GM21423 (cell line): ENCODE measurements at regions not wholly inside any gene's neighbourhood (a gene's known extent, or its start where the extent isn't known, plus 50 kb on each side); places are given as distances from the start of the nearest gene placed in this dataset.

Experiments
- ATAC-seq: cut with Tn5 transposase; IDR thresholded peaks from one replicate; pipeline ENCODE4 v1.9.1; 2021; ENCODE audit warnings: mild to moderate bottlenecking, moderate library complexity; ENCODE audit not compliant: unreplicated experiment

GRCh38 chr5:2027790-2028189 lies 145.1 kb upstream of the IRX4 start:
- ATAC-seq: no peak

GRCh38 chr5:2024986-2025721 lies 142.4 kb upstream of the IRX4 start:
- no peak for ATAC-seq

GRCh38 chr5:2023196-2023595 lies 140.5 kb upstream of the IRX4 start:
- ATAC-seq: no peak

- ATAC-seq: no peak
Observed at GRCh38 chr5:2022436-2022835, 139.7 kb upstream of the IRX4 start.

- no peak for ATAC-seq
Observed at GRCh38 chr5:2021484-2022176, 138.9 kb upstream of the IRX4 start.

GRCh38 chr5:2020730-2021129 lies 138.0 kb upstream of the IRX4 start:
- ATAC-seq: no peak

- no peak for ATAC-seq
Observed at GRCh38 chr5:2019716-2020115, 137.0 kb upstream of the IRX4 start.

- ATAC-seq: no peak
Observed at GRCh38 chr5:2018390-2018724, 135.6 kb upstream of the IRX4 start.

GRCh38 chr5:2017540-2018389 lies 135.0 kb upstream of the IRX4 start:
- ATAC-seq: no peak

- ATAC-seq: no peak
Observed at GRCh38 chr5:2015961-2016360, 133.2 kb upstream of the IRX4 start.

- ATAC-seq: no peak
Observed at GRCh38 chr5:2015124-2015848, 132.6 kb upstream of the IRX4 start.

GRCh38 chr5:2014058-2014610 lies 131.4 kb upstream of the IRX4 start:
- no peak for ATAC-seq

- ATAC-seq: no peak
Observed at GRCh38 chr5:2013301-2014057, 130.8 kb upstream of the IRX4 start.

GRCh38 chr5:2012885-2013284 lies 130.2 kb upstream of the IRX4 start:
- ATAC-seq: no peak

GRCh38 chr5:2011481-2012411 lies 129.0 kb upstream of the IRX4 start:
- ATAC-seq: no peak

GRCh38 chr5:2010940-2011339 lies 128.2 kb upstream of the IRX4 start:
- no peak for ATAC-seq

- ATAC-seq: no peak
Observed at GRCh38 chr5:2009986-2010914, 127.5 kb upstream of the IRX4 start.
